DMS 273 treated with DMSO at 0.1 percent for 48 hours (cell line): ENCODE measurements at regions not wholly inside any gene's neighbourhood (a gene's known extent, or its start where the extent isn't known, plus 50 kb on each side); places are given as distances from the start of the nearest gene placed in this dataset.

Experiments used
- DNase-seq: peaks from one replicate; lab custom pipeline; 2025; lab: John Stamatoyannopoulos, UW

- no peak for DNase-seq
Measured at GRCh38 chr14:99055816-99056215, 216.2 kb downstream of the BCL11B start.

- DNase-seq = no peak
Measured at GRCh38 chr14:99057576-99058083, 214.4 kb downstream of the BCL11B start.

GRCh38 chr14:99058542-99058941 is 213.5 kb downstream of the BCL11B start:
- no peak for DNase-seq

- DNase-seq = no peak
Measured at GRCh38 chr14:99062216-99062615, 209.8 kb downstream of the BCL11B start.

- DNase-seq = no peak
Measured at GRCh38 chr14:99062772-99063418, 209.1 kb downstream of the BCL11B start.

- DNase-seq = no peak
Measured at GRCh38 chr14:99063620-99064225, 208.3 kb downstream of the BCL11B start.

GRCh38 chr14:99064262-99064954 is 207.6 kb downstream of the BCL11B start:
- DNase-seq = no peak

- DNase-seq = no peak
Measured at GRCh38 chr14:99065551-99065950, 206.4 kb downstream of the BCL11B start.

GRCh38 chr14:99066378-99066777 is 205.6 kb downstream of the BCL11B start:
- no peak for DNase-seq

GRCh38 chr14:99067141-99067920 is 204.7 kb downstream of the BCL11B start:
- no peak for DNase-seq

- DNase-seq = no peak
Measured at GRCh38 chr14:99067927-99068326, 204.1 kb downstream of the BCL11B start.

- no peak for DNase-seq
Measured at GRCh38 chr14:99069946-99070345, 202.1 kb downstream of the BCL11B start.

- no peak for DNase-seq
Measured at GRCh38 chr14:99072433-99072832, 199.6 kb downstream of the BCL11B start.

GRCh38 chr14:99072956-99073355 is 199.0 kb downstream of the BCL11B start:
- DNase-seq = no peak

GRCh38 chr14:99073431-99073830 is 198.6 kb downstream of the BCL11B start:
- DNase-seq = no peak

- no peak for DNase-seq
Measured at GRCh38 chr14:99075061-99075460, 196.9 kb downstream of the BCL11B start.

GRCh38 chr14:99075771-99076375 is 196.1 kb downstream of the BCL11B start:
- no peak for DNase-seq

- no peak for DNase-seq
Measured at GRCh38 chr14:99077076-99077843, 194.7 kb downstream of the BCL11B start.

- no peak for DNase-seq
Measured at GRCh38 chr14:99077844-99078236, 194.2 kb downstream of the BCL11B start.

- no peak for DNase-seq
Measured at GRCh38 chr14:99078426-99078825, 193.6 kb downstream of the BCL11B start.

GRCh38 chr14:99079061-99079727 is 192.8 kb downstream of the BCL11B start:
- DNase-seq = no peak
